Renal cortex interstitium (tissue), 11 donors: ENCODE measurements at regions not wholly inside any gene's neighbourhood (a gene's known extent, or its start where the extent isn't known, plus 50 kb on each side); places are given as distances from the start of the nearest gene placed in this dataset.

Source experiments
- DNase-seq, 11 donors: peaks; one replicate each; pipeline ENCODE4 v3.0.0-alpha.2; 2013; ENCODE audit warnings: low read depth in 9 of 11, low spot score in 4 of 11; ENCODE audit errors: extremely low read depth in 1 of 11

DNA sequence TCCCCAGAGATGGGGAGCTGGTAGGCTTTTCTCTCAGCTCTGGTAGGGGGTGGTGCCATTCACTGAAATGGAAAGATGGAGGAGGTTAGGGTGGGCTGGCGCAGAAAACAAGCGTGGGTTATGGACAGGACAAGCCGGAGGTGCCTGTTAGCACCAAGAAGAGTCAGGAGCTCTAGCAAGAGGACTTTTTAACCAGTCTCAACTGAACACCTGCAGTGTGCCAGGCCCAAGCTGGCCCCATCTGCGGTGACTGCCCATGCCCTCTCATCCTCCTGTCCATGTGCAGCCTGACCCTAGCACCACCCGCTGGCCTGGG lies 254.4 kb downstream of the RHOU start:
- DNase-seq: no peak

DNA sequence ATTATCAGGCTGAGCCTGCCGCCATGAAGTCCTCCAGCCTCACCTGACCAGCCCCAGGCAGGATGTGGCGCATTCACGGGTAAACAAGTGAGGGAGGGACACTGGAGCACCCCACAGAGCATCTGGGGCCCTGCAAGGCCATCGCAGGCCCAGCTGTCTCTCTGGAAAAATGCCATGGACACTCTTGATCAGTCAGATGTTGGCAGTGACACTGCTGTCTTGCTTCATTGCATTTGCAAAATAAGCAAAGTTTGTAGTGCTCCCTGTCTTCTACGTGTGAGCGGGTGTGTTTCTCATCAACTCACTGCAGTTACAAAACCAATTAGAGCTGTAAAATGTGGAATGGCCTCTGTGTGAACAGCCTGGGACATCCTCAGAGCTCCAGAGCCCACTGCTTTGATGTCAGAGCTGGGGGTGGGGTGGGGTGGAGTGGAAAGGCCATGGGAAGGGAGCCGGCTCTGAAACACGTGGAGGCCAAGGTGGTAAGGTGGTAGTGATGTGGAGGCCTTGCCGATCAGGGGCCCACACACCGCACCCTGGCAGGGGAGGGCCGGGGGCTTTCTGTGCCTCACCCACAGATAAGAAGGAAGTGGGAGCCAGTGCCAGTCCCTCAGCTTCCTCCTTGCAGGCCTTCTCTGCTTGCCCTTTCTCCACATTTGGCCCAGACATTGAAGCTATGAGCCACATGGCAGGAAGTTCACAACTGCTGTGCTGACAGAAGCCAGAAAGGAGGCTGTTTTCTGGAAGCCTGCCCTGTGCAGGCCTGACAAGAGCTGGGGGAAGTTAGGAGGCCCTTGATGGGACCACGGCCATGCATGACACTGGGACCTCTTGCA lies 254.9 kb downstream of the RHOU start:
- DNase-seq: peak in 10 of 11 donors; percentile 30 to 76 (median 50)

DNA sequence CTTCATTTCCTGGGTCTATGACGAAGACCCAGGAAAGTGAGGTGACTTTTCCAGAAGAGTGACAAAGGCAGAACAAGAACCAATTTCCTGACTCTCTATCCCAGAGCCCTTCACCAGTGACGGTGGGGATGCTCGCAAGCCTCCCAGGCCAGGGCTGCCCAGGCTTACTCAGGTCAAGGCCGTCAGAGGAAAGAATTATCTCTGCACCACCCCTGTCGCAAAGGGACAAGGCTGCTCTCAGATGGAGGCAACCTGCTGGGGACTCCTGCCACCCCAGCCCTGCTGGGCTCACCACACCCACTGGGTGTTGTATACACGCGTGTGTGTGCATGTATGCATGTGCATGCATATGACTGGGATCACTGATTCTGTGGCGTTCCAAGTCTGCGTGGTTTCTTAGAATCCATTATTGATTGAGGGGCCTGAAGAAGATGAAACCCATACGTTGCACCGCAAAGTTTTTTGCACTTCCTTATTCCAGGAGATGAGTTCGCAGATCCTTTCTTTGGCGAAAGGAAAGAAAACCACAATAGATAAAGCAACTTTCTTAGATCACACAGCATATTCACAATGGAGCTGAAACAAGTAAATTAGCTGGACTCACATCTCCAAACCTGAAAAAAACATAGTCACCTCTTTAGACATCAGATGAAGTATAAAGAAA lies 255.8 kb downstream of the RHOU start:
- DNase-seq: no peak

DNA sequence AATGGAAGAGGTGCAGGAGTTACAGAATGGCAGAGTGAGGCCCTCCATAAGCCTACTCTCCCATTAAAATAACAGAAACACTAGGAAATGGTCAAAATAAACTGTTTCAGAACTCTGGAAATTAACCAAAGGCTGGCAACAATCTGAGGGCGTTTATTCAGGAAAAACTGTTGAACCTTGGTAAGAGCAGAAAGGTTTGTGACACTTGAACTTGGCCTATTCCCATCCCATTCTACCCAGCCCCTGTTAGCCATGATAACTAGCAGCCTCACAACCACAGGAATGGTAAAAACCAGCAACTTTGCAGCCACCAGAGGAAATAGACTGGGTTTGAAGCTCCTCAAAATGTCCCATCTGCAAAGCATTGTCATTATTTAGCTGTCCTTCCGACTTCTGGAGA lies 256.8 kb downstream of the RHOU start:
- no peak for DNase-seq

DNA sequence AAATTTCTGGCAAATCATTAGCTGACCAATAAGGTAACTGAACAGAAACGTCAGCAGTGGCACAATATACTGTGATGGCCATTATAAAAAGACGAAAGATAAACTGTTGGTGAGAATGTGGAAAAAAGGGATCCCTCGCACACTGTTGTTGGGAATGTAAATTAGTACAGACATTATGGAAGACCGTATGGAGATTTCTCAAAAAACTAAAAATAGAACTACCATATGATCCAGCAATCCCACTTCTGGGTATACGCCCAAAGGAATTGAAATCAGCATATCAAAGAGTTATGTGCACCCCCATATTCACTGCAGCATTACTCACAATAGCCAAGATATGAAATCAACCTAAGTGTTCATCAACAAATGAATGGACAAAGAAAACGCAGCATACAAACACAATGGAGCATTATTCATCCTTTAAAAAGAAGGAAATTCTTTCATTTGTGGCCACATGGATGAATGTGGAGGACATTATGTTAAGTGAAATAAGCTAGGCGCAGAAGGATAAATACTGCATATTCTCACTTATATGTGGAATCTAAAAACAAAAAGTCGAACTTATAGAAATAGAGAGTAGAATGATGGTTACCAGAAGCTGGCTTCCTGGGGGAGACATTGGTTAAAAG lies 257.7 kb downstream of the RHOU start:
- no peak for DNase-seq

DNA sequence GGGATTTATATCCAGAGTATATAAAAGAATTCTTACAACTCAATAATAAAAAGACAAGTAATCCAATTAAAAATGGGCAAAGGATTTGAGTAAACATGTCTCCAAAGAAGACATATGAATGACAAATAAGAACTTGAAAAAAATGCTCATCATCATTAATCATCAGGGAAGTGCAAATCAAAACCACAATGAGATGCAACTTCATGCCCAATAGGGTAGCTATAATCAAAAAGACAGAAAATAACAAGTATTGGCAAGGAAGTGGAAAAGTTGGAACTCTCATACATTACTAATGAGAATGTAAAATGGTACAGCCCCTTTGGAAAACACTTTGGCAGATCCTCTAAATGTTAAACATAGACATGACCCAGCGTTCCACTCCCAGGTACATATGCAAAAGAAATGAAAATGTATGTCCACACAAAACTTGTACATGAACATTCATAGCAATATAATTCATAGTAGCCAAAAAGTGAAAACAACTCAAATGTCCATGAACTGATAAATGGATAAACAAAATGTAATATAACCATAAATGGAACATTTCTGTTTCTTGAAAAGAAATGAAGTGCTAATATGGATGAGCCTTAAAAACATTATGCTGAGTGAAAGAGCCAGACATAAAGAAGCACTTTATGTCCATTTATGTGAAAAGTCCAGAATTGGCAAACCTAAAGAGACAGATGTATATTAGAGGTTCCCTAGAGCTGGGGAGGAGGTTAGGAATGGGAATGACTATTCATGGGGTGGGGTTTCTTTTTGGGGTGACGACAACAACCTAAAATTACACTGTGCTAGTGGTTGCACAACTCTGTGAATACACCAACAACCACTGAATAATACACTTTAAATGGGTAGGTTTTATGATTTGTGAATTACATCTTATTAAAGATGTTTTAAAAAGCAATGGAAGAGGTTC lies 259.7 kb downstream of the RHOU start:
- DNase-seq: no peak

DNA sequence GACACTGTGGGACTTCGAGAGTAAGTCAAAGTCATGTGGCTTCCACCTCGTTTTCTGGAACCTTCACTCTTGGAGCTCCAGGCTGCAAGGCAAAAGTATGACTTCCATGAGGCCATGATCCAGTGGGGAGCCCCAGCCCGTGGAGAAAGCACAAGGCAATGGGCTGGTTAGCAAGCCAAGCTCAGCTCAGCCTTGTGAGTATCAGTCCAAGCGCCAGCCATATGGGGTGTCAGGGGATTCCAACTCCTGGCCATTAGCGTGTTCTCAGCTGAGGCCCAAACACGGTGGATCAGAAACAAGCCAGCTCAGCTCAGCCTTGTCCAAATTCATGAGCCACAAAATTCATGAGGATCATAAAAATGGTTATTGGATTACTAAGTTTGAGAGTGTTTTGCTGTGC lies 261.0 kb downstream of the RHOU start:
- no peak for DNase-seq

DNA sequence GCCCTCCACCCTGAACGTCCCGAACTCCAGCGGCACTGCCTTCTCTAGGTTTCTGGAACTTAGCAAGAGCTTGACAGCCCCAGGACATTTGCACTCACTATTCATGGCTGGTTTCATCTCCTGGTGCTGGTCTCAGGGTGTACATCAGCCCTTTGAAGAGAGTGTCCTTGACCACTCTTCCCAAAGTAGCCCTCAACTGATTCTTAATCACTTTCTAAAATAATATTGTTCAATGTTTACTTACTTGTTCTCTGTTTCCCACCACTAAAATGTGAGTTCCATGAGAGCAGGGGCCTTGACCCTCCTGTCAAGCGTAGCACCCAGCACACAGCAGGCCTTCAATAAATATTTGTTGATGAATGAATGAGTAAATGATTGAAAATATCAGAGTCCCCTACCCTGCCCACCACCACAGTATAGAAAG lies 262.5 kb downstream of the RHOU start:
- DNase-seq: no peak

DNA sequence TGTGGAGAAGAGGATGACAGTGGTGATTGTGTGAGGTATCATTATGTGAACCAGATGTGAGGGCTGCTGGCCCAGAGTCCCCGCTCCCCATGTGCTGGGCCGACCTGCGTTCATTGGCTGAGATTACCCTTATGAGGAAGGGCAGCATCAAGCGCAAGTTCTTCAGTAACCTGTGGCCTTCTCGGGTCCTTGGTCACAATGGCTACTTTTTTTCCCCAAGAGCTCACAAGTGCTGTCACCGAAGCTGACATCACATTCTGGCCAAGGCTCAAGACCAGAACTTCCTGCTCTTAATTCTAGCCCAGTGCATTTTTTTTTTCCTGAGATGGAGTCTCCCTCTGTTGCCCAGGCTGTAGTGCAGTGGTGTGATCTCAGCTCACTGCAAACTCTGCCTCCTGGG lies 262.9 kb downstream of the RHOU start:
- no peak for DNase-seq

DNA sequence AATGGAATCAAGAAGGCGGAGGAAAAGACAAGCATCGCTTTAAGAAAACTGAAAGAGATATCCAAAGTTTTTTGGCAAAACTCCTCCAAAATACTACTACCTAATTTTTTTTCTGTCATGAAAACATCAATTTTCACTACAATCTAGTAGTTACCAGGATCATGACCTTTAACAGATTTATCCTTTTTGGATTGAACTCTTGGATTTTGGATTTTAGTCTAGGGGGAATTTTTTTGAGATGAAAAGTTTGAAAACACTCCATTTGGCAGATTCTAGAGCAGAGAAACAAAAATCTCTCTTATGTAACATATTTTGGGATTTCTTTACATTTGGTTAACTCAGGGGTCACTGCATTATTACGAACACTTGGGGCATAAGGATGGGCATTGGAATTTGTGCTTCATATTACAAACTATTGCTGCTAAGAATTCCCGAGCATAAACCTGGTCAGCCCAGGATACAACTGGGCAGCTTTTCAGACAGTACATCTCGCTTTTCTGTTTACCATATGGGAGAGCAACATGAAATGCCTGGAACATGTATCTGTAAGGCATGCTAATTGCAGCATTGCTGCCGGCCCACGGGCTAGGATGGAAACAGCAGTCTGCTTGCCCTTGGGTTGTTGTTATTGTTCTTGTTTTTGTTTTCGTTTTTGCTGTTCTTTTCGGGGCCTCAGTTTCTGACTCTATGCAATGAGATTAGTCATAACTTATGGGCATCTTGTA lies 264.3 kb downstream of the RHOU start:
- DNase-seq: no peak

DNA sequence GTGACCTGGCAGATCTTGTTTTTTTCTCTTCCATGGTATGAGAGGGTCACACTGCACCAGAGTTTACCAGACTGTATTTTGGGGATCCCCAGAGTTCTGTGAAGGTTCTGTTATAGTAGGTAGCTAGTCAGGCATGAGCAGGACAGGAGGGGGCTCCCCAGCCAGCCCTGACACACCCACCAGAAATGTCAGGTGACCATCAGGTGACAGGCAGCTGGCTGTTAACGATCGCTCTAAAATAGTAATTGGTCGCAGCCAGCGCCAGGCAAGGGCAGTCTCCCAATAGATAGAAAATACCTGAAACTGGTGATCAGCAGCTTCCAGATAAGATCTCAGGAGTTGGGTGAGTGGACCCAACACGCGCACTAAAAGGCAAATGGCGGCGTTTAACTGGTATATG lies 264.9 kb downstream of the RHOU start:
- DNase-seq: no peak

DNA sequence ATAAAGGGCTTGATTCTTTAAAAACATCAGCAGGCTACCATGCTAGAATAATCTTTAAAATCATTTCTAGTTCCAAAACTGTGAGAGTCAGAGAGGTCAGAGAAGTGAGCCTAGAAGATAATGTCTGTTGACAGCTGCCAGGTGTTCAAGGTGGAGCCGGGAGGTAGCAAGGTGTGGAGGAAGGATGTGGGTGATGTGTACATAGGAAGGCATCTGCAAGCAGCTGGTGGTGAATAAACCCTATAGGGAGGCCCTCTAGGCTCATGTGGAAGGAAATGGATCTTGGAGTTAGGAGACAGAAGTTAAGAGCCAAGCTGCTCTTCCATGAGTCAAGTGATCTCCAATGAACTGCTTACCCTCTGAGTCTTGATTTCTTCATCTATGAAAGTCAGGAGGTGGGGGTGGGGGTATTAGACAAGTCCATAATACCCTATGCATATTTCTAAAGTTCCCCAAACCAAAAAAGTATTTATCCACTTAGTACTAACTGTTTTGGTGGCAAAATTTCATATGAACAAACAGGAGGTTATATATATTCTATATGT lies 266.3 kb downstream of the RHOU start:
- DNase-seq: no peak

DNA sequence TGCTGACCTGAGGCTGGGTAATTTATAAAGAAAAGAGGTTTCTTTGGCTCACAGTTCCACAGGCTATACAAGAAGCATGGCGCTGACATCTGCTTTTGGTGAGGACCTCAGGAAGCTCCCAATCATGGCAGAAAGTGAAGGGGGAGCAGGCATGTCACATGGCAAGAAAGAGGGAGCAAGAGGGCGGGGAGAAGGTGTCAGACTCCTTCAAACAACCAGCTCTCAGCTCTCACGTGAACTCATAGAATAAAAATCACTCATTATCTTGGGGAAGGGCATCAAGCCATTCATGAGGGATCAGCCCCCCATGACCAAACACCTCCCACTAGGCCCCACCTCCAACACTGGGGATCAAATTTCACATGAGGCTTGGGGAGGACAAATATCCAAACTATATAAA lies 266.8 kb downstream of the RHOU start:
- DNase-seq: no peak

DNA sequence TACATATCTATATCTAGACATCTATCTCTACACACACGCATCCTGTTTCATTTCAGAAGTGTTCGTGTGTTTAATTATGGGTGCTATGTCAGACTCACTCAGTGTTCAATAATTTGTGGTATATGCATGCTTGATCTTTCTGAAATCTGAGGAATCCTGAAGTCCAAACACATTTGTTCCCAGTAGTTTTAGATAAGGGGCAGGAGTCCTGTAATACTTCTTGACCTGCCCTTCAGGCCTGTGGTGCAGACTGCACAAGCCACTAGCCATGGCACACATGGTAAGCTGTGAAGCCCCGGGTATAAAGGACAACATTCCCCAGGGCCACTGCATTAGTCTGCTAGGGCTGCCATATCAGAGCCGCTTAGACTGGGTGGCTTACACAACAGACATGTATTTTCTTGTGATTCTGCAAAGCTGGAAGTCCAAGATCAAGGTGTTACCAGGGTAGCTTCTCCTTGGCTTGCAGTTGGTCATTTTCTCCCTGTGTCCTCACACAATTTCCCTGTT lies 267.2 kb downstream of the RHOU start:
- no peak for DNase-seq

DNA sequence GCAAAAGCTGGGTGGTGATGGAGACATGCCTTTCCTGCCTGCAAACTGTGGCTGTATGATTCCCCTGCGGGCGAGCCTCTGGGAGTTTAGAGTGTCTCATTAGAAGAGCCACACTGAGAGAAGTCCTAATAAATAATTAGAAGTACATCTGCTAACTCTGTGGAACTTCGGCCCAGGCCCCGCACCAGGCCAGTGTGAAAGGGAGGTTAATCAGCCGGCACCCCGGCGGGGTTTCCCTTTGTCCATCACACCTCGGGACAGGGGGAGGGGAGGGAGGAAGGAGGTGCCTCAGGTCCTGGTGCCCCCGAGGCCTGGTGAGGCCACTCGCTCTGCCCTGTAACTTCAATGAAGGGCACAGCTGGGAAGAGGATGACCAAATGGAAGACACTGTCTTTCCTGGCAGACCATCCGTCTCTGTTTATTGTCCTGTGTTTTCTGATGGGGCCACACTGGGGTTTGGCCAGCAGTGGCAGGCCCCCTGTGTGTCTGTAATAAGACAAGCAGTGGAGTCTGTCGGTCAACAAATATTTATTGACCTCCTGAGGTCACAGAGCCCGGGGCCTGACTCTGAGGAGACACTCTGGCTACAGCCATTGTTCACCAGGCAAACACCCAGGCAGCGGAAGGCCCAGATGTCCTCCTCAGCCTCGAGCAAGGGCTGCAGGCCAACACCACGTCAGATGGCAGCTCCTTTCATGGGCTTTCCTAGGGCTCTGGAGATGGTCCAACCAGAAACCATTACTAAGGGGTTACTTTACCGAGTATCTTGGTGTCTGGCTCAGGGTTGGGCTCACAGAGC lies 267.5 kb upstream of the RAB4A start:
- DNase-seq: no peak

DNA sequence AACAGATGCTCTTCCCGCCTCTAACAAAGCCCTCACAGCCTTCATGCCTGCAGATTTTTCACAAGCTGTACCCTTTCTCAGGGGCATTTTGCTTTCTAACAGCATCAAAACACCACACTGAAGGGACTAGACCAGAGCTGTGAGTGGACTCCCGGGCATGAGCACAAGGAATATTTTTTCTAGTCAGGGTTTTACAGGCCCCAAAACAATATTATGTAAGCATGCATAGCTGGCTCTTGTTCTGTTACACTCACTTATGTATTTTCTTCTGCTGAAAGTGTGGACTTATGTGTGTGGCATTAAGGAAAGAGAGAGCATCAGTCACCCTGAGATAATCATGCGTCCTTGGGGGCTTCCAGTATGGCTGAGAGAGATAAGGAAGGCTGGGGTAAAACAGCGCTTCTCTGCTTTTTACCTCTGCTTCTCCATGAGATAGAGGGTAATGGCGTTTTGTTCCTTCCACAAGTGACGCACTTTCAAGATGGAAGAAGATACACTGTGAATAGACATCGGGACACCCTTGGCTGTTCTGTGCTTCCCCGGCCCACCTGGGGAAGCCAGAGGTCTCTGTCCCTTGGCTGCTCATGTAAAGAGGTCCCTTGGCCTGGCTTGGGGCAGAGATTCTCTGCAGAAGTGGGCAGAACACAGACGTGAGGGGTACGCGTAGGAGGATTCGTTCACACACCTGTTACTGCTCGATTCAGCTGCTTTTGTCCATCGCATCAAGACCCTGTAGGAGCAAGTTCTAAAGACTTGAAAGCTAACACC lies 266.7 kb upstream of the RAB4A start:
- no peak for DNase-seq

DNA sequence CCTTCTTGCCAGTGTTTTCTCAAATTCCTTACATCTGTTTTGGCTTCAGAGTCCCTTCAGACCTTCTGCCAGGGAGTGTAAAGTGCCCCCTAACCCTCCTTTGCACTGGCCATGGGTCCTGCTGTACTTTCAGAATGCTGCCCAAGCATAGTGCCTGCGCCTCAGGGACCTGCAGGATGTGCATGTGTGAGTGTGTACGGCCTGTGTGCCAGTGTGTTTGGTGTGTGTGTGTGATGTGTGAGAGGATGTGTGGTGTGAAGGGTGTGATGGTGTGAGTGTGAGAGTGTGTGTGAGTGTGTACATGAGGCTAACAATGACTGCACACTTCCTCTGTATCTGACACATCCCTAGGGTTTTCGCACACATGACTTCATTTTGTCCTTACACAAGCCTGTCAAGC lies 265.8 kb upstream of the RAB4A start:
- no peak for DNase-seq
